Thyroid gland (tissue), 4 donors: ENCODE measurements at regions not wholly inside any gene's neighbourhood (a gene's known extent, or its start where the extent isn't known, plus 50 kb on each side); places are given as distances from the start of the nearest gene placed in this dataset.

ENCODE experiments used
- CTCF ChIP-seq, 6 experiments: fragments of 200-600 bp in 3 of 6; fragments of 450-650 bp in 3 of 6; sonication (generic) in 3 of 6; IDR thresholded peaks; one replicate each; pipeline ENCODE4 v1.5.1; 2016 to 2019; ENCODE audit warnings: antibody characterized with exemption in 6 of 6, mild to moderate bottlenecking in 2 of 6, inconsistent platforms in 1 of 6, moderate library complexity in 1 of 6
- POLR2A ChIP-seq, 2 donors: fragments of 450-650 bp; IDR thresholded peaks; one replicate each; pipeline ENCODE4 v1.6.1; 2017; ENCODE audit warnings: antibody characterized with exemption in 2 of 2, mild to moderate bottlenecking in 2 of 2, moderate library complexity in 1 of 2

GRCh38 chr10:3354174-3354900 lies 181.8 kb upstream of the PITRM1 start:
- no peak for TF ChIP-seq POLR2A (IDR thresholded peaks at IDR 0.05)
- TF ChIP-seq CTCF (IDR thresholded peaks at IDR 0.05), result no peak
